Fibroblast of mammary gland (primary cell): ENCODE measurements at regions not wholly inside any gene's neighbourhood (a gene's known extent, or its start where the extent isn't known, plus 50 kb on each side); places are given as distances from the start of the nearest gene placed in this dataset.

Experiments used
- DNase-seq: peaks from one replicate; pipeline ENCODE4 v3.0.0-alpha.2; 2010; ENCODE audit warnings: low read depth
- H3K4me3 ChIP-seq: 2 replicates; pipeline ENCODE4 v1.5.1; 2011; ENCODE audit warnings: low read depth, mild to moderate bottlenecking, low read length, moderate library complexity; ENCODE audit not compliant: control insufficient read depth
- TF ChIP-seq, protein P1 (sequence below): conservative IDR thresholded peaks from 2 replicates; pipeline ENCODE4 v1.5.1; 2011; ENCODE audit warnings: low read depth, low read length, inconsistent platforms; ENCODE audit not compliant: control insufficient read depth, insufficient read depth

DNA sequence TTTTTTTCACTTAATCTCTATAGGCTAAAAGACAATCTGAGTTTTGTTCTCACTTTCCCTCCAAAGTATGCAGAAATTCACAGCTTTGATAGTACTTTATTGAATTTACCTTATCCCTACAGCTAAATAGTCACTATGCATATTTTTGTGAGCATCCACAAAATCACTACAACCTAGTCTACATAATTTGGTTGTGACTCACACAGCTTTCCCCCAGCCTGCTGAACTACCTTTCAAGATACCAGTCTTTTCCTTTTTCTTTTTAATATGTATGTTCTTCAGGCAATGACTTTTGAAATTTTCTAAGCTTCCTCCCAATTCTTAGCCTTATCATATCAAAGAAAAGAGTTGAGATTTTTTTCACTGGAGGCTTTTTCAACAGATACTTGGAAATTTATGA, 347.3 kb upstream of the CDH6 start:
- H3K4me3 ChIP-seq = no peak overlapping the region
- TF ChIP-seq, protein P1, sequence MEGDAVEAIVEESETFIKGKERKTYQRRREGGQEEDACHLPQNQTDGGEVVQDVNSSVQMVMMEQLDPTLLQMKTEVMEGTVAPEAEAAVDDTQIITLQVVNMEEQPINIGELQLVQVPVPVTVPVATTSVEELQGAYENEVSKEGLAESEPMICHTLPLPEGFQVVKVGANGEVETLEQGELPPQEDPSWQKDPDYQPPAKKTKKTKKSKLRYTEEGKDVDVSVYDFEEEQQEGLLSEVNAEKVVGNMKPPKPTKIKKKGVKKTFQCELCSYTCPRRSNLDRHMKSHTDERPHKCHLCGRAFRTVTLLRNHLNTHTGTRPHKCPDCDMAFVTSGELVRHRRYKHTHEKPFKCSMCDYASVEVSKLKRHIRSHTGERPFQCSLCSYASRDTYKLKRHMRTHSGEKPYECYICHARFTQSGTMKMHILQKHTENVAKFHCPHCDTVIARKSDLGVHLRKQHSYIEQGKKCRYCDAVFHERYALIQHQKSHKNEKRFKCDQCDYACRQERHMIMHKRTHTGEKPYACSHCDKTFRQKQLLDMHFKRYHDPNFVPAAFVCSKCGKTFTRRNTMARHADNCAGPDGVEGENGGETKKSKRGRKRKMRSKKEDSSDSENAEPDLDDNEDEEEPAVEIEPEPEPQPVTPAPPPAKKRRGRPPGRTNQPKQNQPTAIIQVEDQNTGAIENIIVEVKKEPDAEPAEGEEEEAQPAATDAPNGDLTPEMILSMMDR = no peak
- no peak for DNase-seq

DNA sequence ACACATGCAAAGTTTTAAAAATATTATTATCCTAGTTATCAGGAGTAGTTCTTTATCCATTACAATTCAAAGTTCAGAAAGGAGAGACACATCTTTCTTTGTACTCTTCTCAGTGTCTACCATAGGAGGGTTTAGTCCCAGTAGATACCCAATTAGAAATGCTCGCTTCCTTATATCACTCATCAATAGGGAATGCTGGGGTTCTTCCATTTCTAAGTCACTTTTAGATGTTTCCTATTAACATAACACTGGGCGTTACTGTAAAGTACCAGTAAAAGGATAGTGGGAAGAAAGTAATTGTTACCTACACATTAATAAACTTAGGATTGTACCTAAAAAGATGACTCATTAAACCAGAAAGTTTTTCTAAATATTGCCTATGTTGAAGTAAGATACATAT, 348.3 kb upstream of the CDH6 start:
- TF ChIP-seq, protein P1 = no peak
- DNase-seq = no peak
- H3K4me3 ChIP-seq = no peak overlapping the region

DNA sequence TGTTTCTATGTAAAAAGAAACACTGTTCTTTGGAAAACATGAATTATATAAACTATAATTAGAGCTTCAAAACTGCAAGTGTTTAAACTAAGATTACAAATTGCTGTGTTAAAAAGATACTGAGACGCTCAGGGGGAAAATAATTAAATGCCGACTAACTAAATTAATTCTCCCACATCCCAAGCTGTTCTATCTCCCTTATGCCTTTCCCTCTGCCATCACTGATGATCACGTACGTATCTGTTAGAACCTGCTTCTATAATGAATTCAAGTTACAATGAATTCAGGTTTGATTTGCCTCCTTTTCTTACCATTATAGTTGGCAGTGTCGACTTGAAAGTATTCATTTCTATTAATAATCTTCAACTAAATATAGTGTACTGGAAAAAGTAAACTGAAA, 349.9 kb upstream of the CDH6 start:
- TF ChIP-seq, protein P1 = no peak
- DNase-seq = no peak
- no peak overlapping the region for H3K4me3 ChIP-seq

DNA sequence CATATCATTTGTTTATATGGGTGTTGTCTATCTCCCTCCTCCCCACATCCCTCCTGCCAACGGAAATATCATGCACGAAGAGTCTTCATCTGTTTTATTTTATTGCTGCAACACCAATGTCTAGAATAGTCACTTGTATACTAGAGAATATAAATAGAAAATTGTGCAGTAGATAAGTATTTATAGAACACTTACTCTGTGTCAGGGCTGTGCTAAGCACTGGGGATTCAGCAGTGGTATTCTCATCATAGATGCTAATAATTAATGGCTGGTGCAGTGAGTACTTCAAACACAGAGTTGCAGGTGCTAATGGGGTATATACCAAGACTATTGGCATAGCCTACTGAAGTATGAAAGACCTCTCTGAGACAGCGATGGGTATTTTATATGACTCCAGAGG, 353.5 kb upstream of the CDH6 start:
- TF ChIP-seq, protein P1 = no peak
- DNase-seq = no peak
- H3K4me3 ChIP-seq = no peak overlapping the region

DNA sequence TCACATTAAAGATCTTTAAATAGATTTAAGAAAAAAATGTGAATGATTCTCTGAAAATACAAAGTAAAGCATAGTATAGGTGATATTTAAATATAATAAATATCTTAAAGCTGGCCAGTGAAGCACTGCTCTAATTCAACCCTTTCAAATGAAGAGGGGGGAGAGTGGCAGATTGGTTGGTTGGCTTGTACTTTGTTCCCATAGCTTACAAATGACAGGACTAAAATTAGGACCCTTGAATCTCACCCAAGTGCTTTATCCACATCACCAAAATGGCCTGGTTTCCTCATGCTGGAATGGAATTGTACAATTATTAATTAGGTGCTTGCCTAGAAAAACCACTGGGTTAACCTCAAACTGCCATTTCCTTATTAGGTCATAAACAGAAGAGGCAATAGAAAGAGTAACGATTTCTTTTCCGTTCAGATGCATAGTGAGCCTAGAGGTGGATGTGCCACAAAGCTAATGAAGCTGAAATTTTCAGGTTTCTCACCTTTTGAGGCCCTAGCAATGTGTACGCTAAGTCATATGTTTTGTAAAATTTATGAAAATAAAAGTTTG, 354.5 kb upstream of the CDH6 start:
- no peak overlapping the region for H3K4me3 ChIP-seq
- DNase-seq = no peak
- TF ChIP-seq, protein P1 = no peak

DNA sequence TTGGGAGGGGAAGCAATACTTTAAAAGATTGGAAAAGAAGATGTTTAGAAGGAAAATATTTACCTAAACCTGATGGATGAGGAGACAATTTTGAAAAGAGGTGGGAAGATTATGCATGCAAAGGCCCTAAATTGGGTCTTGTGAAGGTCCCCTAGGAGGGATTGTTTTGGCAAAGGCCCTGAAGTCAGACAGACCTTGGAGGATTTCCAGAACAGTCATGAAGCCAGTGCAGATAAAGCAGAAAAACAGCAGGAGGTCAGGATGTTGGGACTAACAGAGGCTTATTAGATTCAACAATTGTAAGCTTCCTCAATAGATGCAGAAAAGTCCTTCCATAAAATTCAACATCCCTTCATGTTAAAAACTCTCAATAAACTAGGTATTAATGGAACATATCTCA, 361.0 kb upstream of the CDH6 start:
- no peak overlapping the region for H3K4me3 ChIP-seq
- TF ChIP-seq, protein P1 = no peak
- DNase-seq = no peak

DNA sequence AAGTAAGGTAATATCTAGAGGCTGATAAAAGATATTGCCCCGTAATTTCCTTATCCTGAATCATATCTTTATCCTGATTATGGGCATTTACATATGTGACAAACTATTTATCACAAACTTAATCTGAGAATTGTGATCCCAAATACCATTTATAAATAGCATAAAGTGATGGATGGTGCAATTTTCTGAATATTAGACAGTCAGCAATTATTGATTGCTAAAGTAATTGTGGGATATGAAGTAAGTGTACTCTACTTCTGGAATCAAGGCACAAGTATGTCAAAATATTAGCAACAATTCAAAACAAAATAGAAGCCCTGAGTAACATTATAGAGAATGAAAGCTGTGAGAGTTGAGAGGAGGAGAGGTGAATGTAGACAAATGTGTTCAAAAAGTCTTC, 361.9 kb upstream of the CDH6 start:
- H3K4me3 ChIP-seq = no peak overlapping the region
- no peak for DNase-seq
- TF ChIP-seq, protein P1 = no peak
